Astrocyte (in vitro differentiated cells and primary cell): ENCODE measurements at regions not wholly inside any gene's neighbourhood (a gene's known extent, or its start where the extent isn't known, plus 50 kb on each side); places are given as distances from the start of the nearest gene placed in this dataset.
A peak's percentile ranks its signal among the peaks of the same experiment; 100 is the strongest.

Source experiments
- DNase-seq: peaks from one replicate; pipeline ENCODE4 v3.0.0-alpha.2; 2010; ENCODE audit warnings: low read depth
- FAIRE-seq: peaks from 2 replicates; lab custom pipeline; 2011; peaks lifted over from hg19 to GRCh38; lab: Jason Lieb, UNC
- H2AFZ ChIP-seq: 2 replicates; pipeline ENCODE4 v1.6.0; 2012; ENCODE audit warnings: low read depth, low read length, inconsistent platforms
- H3K27ac ChIP-seq: 2 replicates; pipeline ENCODE4 v1.5.1; 2011; ENCODE audit warnings: low read depth, low read length, inconsistent platforms
- H3K27me3 ChIP-seq: 2 replicates; pipeline ENCODE4 v1.6.0; 2011; ENCODE audit warnings: low read length, inconsistent platforms; ENCODE audit not compliant: insufficient read depth
- H3K36me3 ChIP-seq: 2 replicates; pipeline ENCODE4 v1.5.1; 2011; ENCODE audit warnings: low read length, inconsistent platforms; ENCODE audit not compliant: insufficient read depth
- H3K4me1 ChIP-seq: 2 replicates; pipeline ENCODE4 v1.5.1; 2011; ENCODE audit warnings: low read length, inconsistent platforms; ENCODE audit not compliant: insufficient read depth
- H3K4me2 ChIP-seq: 2 replicates; pipeline ENCODE4 v1.6.0; 2012; ENCODE audit warnings: low read length, inconsistent platforms
- H3K4me3 ChIP-seq: 2 replicates; pipeline ENCODE4 v1.5.1; 2011; ENCODE audit warnings: low read depth, mild to moderate bottlenecking, low read length, inconsistent platforms; ENCODE audit not compliant: insufficient read depth
- H3K79me2 ChIP-seq: 2 replicates; pipeline ENCODE4 v1.6.0; 2012; ENCODE audit warnings: mild to moderate bottlenecking, low read length, inconsistent platforms; ENCODE audit not compliant: insufficient read depth
- H3K9ac ChIP-seq: 2 replicates; pipeline ENCODE4 v1.6.0; 2012; ENCODE audit warnings: mild to moderate bottlenecking, low read length, inconsistent platforms
- H3K9me3 ChIP-seq: 2 replicates; pipeline ENCODE4 v1.5.1; 2012; ENCODE audit warnings: low read depth, mild to moderate bottlenecking, low read length, inconsistent platforms; ENCODE audit not compliant: insufficient read depth
- H4K20me1 ChIP-seq: 2 replicates; pipeline ENCODE4 v1.6.0; 2012; ENCODE audit warnings: low read length, inconsistent platforms; ENCODE audit not compliant: insufficient read depth
- H3K27ac Mint-ChIP-seq: one replicate; pipeline ENCODE4 v1.8.0; 2021; ENCODE audit warnings: mild to moderate bottlenecking, mixed read lengths; ENCODE audit not compliant: unreplicated experiment
- H3K27me3 Mint-ChIP-seq: one replicate; pipeline ENCODE4 v1.8.0; 2021; ENCODE audit warnings: low read depth, mixed read lengths; ENCODE audit not compliant: unreplicated experiment
- H3K36me3 Mint-ChIP-seq: one replicate; pipeline ENCODE4 v1.8.0; 2021; ENCODE audit warnings: low read depth, mixed read lengths; ENCODE audit not compliant: unreplicated experiment
- H3K4me1 Mint-ChIP-seq: one replicate; pipeline ENCODE4 v1.8.0; 2021; ENCODE audit warnings: low read depth, mixed read lengths; ENCODE audit not compliant: unreplicated experiment
- H3K4me3 Mint-ChIP-seq: one replicate; pipeline ENCODE4 v1.8.0; 2021; ENCODE audit warnings: mild to moderate bottlenecking, moderate library complexity, mixed read lengths; ENCODE audit not compliant: unreplicated experiment
- H3K9me3 Mint-ChIP-seq: one replicate; pipeline ENCODE4 v1.8.0; 2021; ENCODE audit warnings: mild to moderate bottlenecking, mixed read lengths; ENCODE audit not compliant: unreplicated experiment
- EZH2 ChIP-seq: IDR thresholded peaks from 2 replicates; pipeline ENCODE4 v1.6.1; 2012; ENCODE audit warnings: mild to moderate bottlenecking, low read length, inconsistent platforms; ENCODE audit not compliant: insufficient read depth
- TF ChIP-seq, protein P1 (sequence below): IDR thresholded peaks from 2 replicates; pipeline ENCODE4 v1.5.1; 2011; ENCODE audit warnings: low read depth, mild to moderate bottlenecking, inconsistent platforms, low read length, moderate library complexity; ENCODE audit not compliant: insufficient read depth

DNA sequence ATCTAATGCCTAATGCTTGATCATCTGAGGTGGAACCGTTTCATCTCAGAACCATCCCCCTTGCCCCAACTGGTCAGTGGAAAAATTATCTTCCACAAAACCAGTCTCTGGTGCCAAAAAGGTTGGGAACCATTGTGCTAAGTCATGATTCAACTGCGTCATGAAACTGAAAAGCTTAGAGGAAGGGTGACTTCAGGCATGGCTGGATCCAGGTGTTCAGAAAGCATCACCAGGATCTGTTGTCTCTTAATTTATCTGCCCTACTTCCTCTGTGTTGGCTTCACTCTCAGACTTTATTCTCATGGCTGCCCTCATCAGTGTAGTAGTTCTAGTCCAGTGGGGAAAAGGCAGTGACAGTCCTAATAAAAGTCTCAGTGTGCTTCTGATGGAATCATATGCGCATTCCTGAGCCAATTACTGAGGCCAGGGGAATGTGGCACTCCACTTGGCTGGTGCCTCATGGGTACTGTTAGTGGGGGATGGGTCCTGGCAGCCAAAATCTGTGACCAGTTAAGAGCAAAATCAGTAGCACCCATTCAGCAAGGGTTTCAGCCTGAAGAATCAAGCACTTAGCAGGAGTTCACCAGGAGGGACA, 110.3 kb downstream of the WNT5A start:
- DNase-seq (no peak), FAIRE-seq (no peak)
- Histone ChIP-seq H3K27ac (no peak overlapping the region), H2AFZ (no peak overlapping the region), H3K4me2 (no peak overlapping the region), H4K20me1 (no peaks in the 10 kb centered on the region), H3K27me3 (no peaks in the 10 kb centered on the region), H3K36me3 (no peaks in the 10 kb centered on the region), H3K4me3 (no peak overlapping the region), H3K9me3 (no peaks in the 10 kb centered on the region), H3K9ac (no peak overlapping the region), H3K79me2 (no peaks in the 10 kb centered on the region), H3K4me1 (no peaks in the 10 kb centered on the region)
- no peak for TF ChIP-seq EZH2
- TF ChIP-seq, protein P1, sequence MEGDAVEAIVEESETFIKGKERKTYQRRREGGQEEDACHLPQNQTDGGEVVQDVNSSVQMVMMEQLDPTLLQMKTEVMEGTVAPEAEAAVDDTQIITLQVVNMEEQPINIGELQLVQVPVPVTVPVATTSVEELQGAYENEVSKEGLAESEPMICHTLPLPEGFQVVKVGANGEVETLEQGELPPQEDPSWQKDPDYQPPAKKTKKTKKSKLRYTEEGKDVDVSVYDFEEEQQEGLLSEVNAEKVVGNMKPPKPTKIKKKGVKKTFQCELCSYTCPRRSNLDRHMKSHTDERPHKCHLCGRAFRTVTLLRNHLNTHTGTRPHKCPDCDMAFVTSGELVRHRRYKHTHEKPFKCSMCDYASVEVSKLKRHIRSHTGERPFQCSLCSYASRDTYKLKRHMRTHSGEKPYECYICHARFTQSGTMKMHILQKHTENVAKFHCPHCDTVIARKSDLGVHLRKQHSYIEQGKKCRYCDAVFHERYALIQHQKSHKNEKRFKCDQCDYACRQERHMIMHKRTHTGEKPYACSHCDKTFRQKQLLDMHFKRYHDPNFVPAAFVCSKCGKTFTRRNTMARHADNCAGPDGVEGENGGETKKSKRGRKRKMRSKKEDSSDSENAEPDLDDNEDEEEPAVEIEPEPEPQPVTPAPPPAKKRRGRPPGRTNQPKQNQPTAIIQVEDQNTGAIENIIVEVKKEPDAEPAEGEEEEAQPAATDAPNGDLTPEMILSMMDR: no peak
- H3K9me3 Mint-ChIP-seq: peaks cover 4% of the 10 kb centered on the region
- H3K27ac Mint-ChIP-seq: no peak overlapping the region
- no peaks in the 10 kb centered on the region for H3K27me3 Mint-ChIP-seq
- no peaks in the 10 kb centered on the region for H3K4me1 Mint-ChIP-seq
- no peak overlapping the region for H3K4me3 Mint-ChIP-seq
- H3K36me3 Mint-ChIP-seq: no peaks in the 10 kb centered on the region

DNA sequence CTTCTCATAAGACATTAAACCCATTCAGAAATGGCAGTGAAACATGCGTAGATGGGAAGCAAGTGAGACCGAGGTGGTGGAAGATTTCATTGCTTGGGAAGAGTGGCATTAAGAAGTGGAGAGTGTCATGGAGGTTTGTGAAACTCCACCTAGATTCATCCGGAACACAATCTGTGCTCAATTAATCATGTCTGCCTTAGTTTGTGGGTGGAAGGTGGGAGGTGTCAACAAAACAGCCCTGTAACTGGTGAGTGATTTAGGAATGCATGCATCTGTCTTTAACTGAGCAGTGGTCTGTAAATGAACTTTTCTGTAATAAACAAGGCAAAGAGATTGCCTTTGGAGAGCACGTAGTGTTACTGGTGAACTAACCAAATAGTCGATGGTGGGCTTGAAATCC, 113.7 kb downstream of the WNT5A start:
- no peak for TF ChIP-seq EZH2
- TF ChIP-seq, protein P1: no peak
- DNase-seq (peak; percentile 16), FAIRE-seq (no peak)
- Histone ChIP-seq H2AFZ (no peak overlapping the region), H3K27me3 (no peaks in the 10 kb centered on the region), H3K9ac (no peak overlapping the region), H3K4me1 (no peaks in the 10 kb centered on the region), H3K79me2 (no peaks in the 10 kb centered on the region), H3K9me3 (no peaks in the 10 kb centered on the region), H3K27ac (no peak overlapping the region), H3K36me3 (no peaks in the 10 kb centered on the region), H4K20me1 (no peaks in the 10 kb centered on the region), H3K4me2 (no peak overlapping the region), H3K4me3 (no peak overlapping the region)
- Mint-ChIP-seq H3K36me3 (no peaks in the 10 kb centered on the region), H3K27me3 (peaks cover 3% of the 10 kb centered on the region), H3K4me3 (no peak overlapping the region), H3K9me3 (peaks cover 4% of the 10 kb centered on the region), H3K27ac (no peak overlapping the region), H3K4me1 (no peaks in the 10 kb centered on the region)

DNA sequence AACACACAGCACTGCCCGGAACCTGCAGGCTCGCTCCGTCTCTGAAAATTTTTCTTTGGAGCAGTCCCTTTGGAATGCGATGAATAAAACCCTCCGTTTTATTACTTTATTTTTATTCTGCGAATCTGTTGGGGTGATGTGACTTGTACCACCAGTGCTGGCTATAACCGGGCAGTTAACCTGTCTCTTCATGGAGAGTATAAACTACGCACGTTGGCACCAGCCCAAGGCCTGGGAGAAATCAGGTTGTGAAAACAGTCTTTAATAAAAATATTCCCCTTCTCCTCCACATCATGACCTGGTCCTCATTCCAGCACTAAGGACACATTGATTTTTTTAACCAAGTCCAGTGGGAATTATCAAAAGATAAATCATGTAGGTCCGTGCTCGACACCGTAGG, 116.8 kb downstream of the WNT5A start:
- Mint-ChIP-seq H3K4me1 (no peaks in the 10 kb centered on the region), H3K27ac (no peak overlapping the region), H3K4me3 (no peak overlapping the region), H3K9me3 (peaks cover 4% of the 10 kb centered on the region), H3K36me3 (peaks cover 2% of the 10 kb centered on the region), H3K27me3 (peaks cover 6% of the 10 kb centered on the region)
- TF ChIP-seq EZH2: no peak
- TF ChIP-seq, protein P1: no peak
- Histone ChIP-seq H3K9ac (no peak overlapping the region), H3K4me1 (no peaks in the 10 kb centered on the region), H3K4me2 (no peak overlapping the region), H3K27ac (no peak overlapping the region), H4K20me1 (no peaks in the 10 kb centered on the region), H3K27me3 (no peaks in the 10 kb centered on the region), H3K79me2 (no peaks in the 10 kb centered on the region), H3K4me3 (no peak overlapping the region), H3K9me3 (no peaks in the 10 kb centered on the region), H2AFZ (no peak overlapping the region), H3K36me3 (no peaks in the 10 kb centered on the region)
- DNase-seq (no peak), FAIRE-seq (no peak)
